K562 (cell line): ENCODE measurements at regions not wholly inside any gene's neighbourhood (a gene's known extent, or its start where the extent isn't known, plus 50 kb on each side); places are given as distances from the start of the nearest gene placed in this dataset.

ENCODE experiments used
- CEBPZ ChIP-seq: fragments of 150-350 bp; IDR thresholded peaks from 2 replicates; pipeline ENCODE4 v1.6.1; 2014; ENCODE audit warnings: low read depth, mild to moderate bottlenecking, low read length, borderline replicate concordance
- CREB1 ChIP-seq, 2 experiments: sonication (generic) in 1 of 2; formaldehyde crosslinking in 1 of 2; IDR thresholded peaks; 2 replicates each; pipeline versions ENCODE4 v1.6.1 to v1.8.0; 2012 to 2022; ENCODE audit warnings: inconsistent platforms in 1 of 2, mild to moderate bottlenecking in 1 of 2, missing genetic modification reagents in 1 of 2, moderate library complexity in 1 of 2
- TF ChIP-seq, protein P1 (sequence below): sonication (generic); formaldehyde crosslinking; IDR thresholded peaks from 2 replicates; pipeline ENCODE4 v1.8.1; 2023; ENCODE audit warnings: mild to moderate bottlenecking, missing genetic modification reagents

DNA sequence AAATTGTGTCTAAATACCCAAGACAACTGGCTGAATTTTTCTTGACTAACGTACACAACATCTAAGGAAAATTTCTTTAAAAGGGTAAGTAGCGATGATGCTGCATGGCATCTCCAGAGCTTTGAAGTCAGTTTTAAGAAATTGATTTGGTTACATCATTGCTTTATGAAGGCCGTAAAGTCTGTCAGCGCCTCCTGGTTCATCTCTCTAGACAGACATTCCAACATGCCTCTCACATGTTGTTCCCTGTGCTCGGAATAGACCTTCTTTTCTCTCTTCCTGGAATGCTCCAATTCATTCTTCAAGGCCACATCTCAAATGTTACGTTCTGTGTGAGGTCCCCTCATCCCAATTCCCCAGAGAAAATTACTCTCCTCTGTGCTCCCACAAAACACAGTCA, 108.7 kb upstream of the SSBP2 start:
- TF ChIP-seq CEBPZ (no peak), CREB1 (IDR thresholded peaks at IDR 0.05) (no peak), CREB1 (CRISPR knock-in tag; IDR thresholded peaks at IDR 0.05) (no peak)
- TF ChIP-seq, protein P1, sequence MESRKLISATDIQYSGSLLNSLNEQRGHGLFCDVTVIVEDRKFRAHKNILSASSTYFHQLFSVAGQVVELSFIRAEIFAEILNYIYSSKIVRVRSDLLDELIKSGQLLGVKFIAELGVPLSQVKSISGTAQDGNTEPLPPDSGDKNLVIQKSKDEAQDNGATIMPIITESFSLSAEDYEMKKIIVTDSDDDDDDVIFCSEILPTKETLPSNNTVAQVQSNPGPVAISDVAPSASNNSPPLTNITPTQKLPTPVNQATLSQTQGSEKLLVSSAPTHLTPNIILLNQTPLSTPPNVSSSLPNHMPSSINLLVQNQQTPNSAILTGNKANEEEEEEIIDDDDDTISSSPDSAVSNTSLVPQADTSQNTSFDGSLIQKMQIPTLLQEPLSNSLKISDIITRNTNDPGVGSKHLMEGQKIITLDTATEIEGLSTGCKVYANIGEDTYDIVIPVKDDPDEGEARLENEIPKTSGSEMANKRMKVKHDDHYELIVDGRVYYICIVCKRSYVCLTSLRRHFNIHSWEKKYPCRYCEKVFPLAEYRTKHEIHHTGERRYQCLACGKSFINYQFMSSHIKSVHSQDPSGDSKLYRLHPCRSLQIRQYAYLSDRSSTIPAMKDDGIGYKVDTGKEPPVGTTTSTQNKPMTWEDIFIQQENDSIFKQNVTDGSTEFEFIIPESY (CRISPR knock-in tag) = no peak
